Cardiac septum (tissue), 1 donor: ENCODE measurements at regions not wholly inside any gene's neighbourhood (a gene's known extent, or its start where the extent isn't known, plus 50 kb on each side); places are given as distances from the start of the nearest gene placed in this dataset.
"Not testable (repeated sequence)": the region's sequence is repeated elsewhere in the genome, so short reads cannot be mapped to it uniquely, and the experiment has no call there.

ENCODE experiments used
- DNase-seq: peaks from one replicate; pipeline ENCODE4 v3.0.0-alpha.2; 2020; ENCODE audit warnings: low spot score
- intact Hi-C: fragments of 100-400 bp; cut with DNase I; formaldehyde crosslinking; loops from one replicate; pipeline ENCODE4 v1.14.0; 2022
- donor health status: DM: no; HTN: no; CAD: no.

- DNase-seq, intact Hi-C loops: not testable (repeated sequence)
These were observed 69.5 kb upstream of the TNP1 start for GRCh38 chr2:216929338-216929737.

GRCh38 chr2:216927163-216927562 lies 67.3 kb upstream of the TNP1 start:
- no peak for DNase-seq
- intact Hi-C loops = no loop called here

GRCh38 chr2:216925636-216926366 lies 65.9 kb upstream of the TNP1 start:
- intact Hi-C loops = no loop called here
- no peak for DNase-seq

GRCh38 chr2:216925006-216925405 lies 65.1 kb upstream of the TNP1 start:
- intact Hi-C loops = no loop called here
- no peak for DNase-seq

GRCh38 chr2:216923706-216924105 lies 63.8 kb upstream of the TNP1 start:
- no peak for DNase-seq
- intact Hi-C loops = no loop called here

- intact Hi-C loops = no loop called here
- DNase-seq = no peak
These were observed 62.4 kb upstream of the TNP1 start for GRCh38 chr2:216922175-216922780.

- no peak for DNase-seq
- intact Hi-C loops = no loop called here
These were observed 61.1 kb upstream of the TNP1 start for GRCh38 chr2:216920937-216921456.

GRCh38 chr2:216920143-216920876 lies 60.4 kb upstream of the TNP1 start:
- no peak for DNase-seq
- intact Hi-C loops = no loop called here

GRCh38 chr2:216918088-216918680 lies 58.3 kb upstream of the TNP1 start:
- intact Hi-C loops = no loop called here

GRCh38 chr2:216916956-216917650 lies 57.2 kb upstream of the TNP1 start:
- intact Hi-C loops = no loop called here

More at GRCh38 chr2:216918088-216918680, 58.3 kb upstream of the TNP1 start:
- no peak for DNase-seq

GRCh38 chr2:216915557-216916150 lies 55.8 kb upstream of the TNP1 start:
- intact Hi-C loops = no loop called here
- DNase-seq = no peak

More at GRCh38 chr2:216916956-216917650, 57.2 kb upstream of the TNP1 start:
- DNase-seq = no peak

- no peak for DNase-seq
- intact Hi-C loops = no loop called here
These were observed 54.6 kb upstream of the TNP1 start for GRCh38 chr2:216914491-216914890.

- intact Hi-C loops = no loop called here
- no peak for DNase-seq
These were observed 52.0 kb upstream of the TNP1 start for GRCh38 chr2:216911886-216912285.

GRCh38 chr2:216911008-216911407 lies 51.1 kb upstream of the TNP1 start:
- no peak for DNase-seq
- intact Hi-C loops = no loop called here

GRCh38 chr2:216909541-216910210 lies 49.8 kb upstream of the TNP1 start:
- DNase-seq = peak; percentile 61
- intact Hi-C loops = no loop called here
